GM18502 (cell line): ENCODE measurements at regions not wholly inside any gene's neighbourhood (a gene's known extent, or its start where the extent isn't known, plus 50 kb on each side); places are given as distances from the start of the nearest gene placed in this dataset.

Source experiments
- ATAC-seq: cut with Tn5 transposase; IDR thresholded peaks from one replicate; pipeline ENCODE4 v1.9.1; 2021; ENCODE audit warnings: mild to moderate bottlenecking; ENCODE audit not compliant: unreplicated experiment, poor library complexity

GRCh38 chr9:88077071-88077617 is 61.1 kb downstream of the SPATA31C2 start:
- no peak for ATAC-seq

- ATAC-seq = peak; percentile 79
These were observed 61.8 kb downstream of the SPATA31C2 start for GRCh38 chr9:88076286-88077070.

- no peak for ATAC-seq
These were observed 62.3 kb downstream of the SPATA31C2 start for GRCh38 chr9:88075966-88076285.

- no peak for ATAC-seq
These were observed 62.8 kb downstream of the SPATA31C2 start for GRCh38 chr9:88075506-88075905.

- ATAC-seq = no peak
These were observed 63.3 kb downstream of the SPATA31C2 start for GRCh38 chr9:88074931-88075330.

- ATAC-seq = no peak
These were observed 65.4 kb downstream of the SPATA31C2 start for GRCh38 chr9:88072831-88073375.

- ATAC-seq = no peak
These were observed 66.9 kb downstream of the SPATA31C2 start for GRCh38 chr9:88071331-88071730.

GRCh38 chr9:88065619-88066018 is 72.7 kb downstream of the SPATA31C2 start:
- no peak for ATAC-seq

GRCh38 chr9:88064554-88064953 is 73.7 kb downstream of the SPATA31C2 start:
- ATAC-seq = no peak

- no peak for ATAC-seq
These were observed 77.5 kb downstream of the SPATA31C2 start for GRCh38 chr9:88060746-88061145.

GRCh38 chr9:88059469-88059868 is 78.8 kb downstream of the SPATA31C2 start:
- ATAC-seq = no peak

- no peak for ATAC-seq
These were observed 81.4 kb downstream of the SPATA31C2 start for GRCh38 chr9:88056876-88057275.

GRCh38 chr9:88053856-88054501 is 79.6 kb upstream of the CDK20 start:
- ATAC-seq = no peak

GRCh38 chr9:88052321-88052965 is 78.1 kb upstream of the CDK20 start:
- ATAC-seq = no peak

GRCh38 chr9:88051138-88051537 is 76.8 kb upstream of the CDK20 start:
- ATAC-seq = no peak

GRCh38 chr9:88049677-88050307 is 75.5 kb upstream of the CDK20 start:
- ATAC-seq = no peak

- ATAC-seq = no peak
These were observed 72.2 kb upstream of the CDK20 start for GRCh38 chr9:88046542-88046941.

- no peak for ATAC-seq
These were observed 71.4 kb upstream of the CDK20 start for GRCh38 chr9:88045686-88046085.

- ATAC-seq = no peak
These were observed 69.9 kb upstream of the CDK20 start for GRCh38 chr9:88044200-88044599.

GRCh38 chr9:88043647-88044046 is 69.3 kb upstream of the CDK20 start:
- no peak for ATAC-seq

- no peak for ATAC-seq
These were observed 67.1 kb upstream of the CDK20 start for GRCh38 chr9:88041447-88041846.
